Gastroesophageal sphincter (tissue), 3 donors: ENCODE measurements at regions not wholly inside any gene's neighbourhood (a gene's known extent, or its start where the extent isn't known, plus 50 kb on each side); places are given as distances from the start of the nearest gene placed in this dataset.

Source experiments
- CTCF ChIP-seq, 4 experiments: fragments of 200-600 bp in 2 of 4; fragments of 450-650 bp in 2 of 4; sonication (generic) in 1 of 4; IDR thresholded peaks; one replicate each; pipeline ENCODE4 v1.5.1; 2017 to 2019; ENCODE audit warnings: antibody characterized with exemption in 4 of 4, mild to moderate bottlenecking in 2 of 4, moderate library complexity in 2 of 4
- POLR2AphosphoS5 ChIP-seq: sonication (generic); formaldehyde crosslinking; IDR thresholded peaks from one replicate; pipeline ENCODE4 v1.6.1; 2017; ENCODE audit warnings: antibody characterized with exemption

DNA sequence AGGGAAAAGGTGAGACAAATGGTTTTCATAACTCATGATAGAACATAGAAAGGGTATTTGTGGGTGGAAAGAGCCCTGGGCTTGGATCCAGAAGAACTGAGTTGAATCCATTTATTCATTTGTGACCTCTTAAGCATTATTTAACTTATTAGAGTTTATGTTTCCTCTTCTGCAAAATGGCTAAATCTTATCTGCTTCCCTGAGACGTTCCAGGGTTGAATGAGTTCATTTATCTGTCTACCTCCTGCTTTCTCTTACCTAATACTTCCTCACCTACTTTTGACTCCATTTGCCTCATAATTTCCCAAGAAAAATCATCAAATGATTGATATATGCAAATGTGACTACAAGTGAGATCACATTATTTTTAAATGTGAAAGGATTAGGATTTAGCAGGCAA, 152.7 kb upstream of the GAS1 start:
- no peak for TF ChIP-seq POLR2AphosphoS5
- TF ChIP-seq CTCF (IDR thresholded peaks at IDR 0.05) = no peak
